GM12874 (cell line): ENCODE measurements at regions not wholly inside any gene's neighbourhood (a gene's known extent, or its start where the extent isn't known, plus 50 kb on each side); places are given as distances from the start of the nearest gene placed in this dataset.

Experiments used
- CTCF ChIP-seq: IDR thresholded peaks from 2 replicates; pipeline ENCODE4 v1.5.1; 2011; ENCODE audit warnings: low read depth, mild to moderate bottlenecking, control low read depth, low read length, moderate library complexity; ENCODE audit not compliant: insufficient read depth

- TF ChIP-seq CTCF: no peak
These were observed 176.6 kb downstream of the GALC start for GRCh38 chr14:87816416-87816815.

GRCh38 chr14:87815121-87815520 is 177.9 kb downstream of the GALC start:
- no peak for TF ChIP-seq CTCF

- no peak for TF ChIP-seq CTCF
These were observed 179.3 kb downstream of the GALC start for GRCh38 chr14:87813686-87814085.

- TF ChIP-seq CTCF: no peak
These were observed 179.8 kb downstream of the GALC start for GRCh38 chr14:87813211-87813610.

- TF ChIP-seq CTCF: no peak
These were observed 181.7 kb downstream of the GALC start for GRCh38 chr14:87811246-87811645.

GRCh38 chr14:87810711-87811110 is 182.3 kb downstream of the GALC start:
- TF ChIP-seq CTCF: no peak

- no peak for TF ChIP-seq CTCF
These were observed 183.7 kb downstream of the GALC start for GRCh38 chr14:87809261-87809660.

- peak; percentile 61; the same call in 1 of the 2 replicates for TF ChIP-seq CTCF
These were observed 187.7 kb downstream of the GALC start for GRCh38 chr14:87805315-87805723.
